Mucosa of gallbladder (tissue), 1 donor: ENCODE measurements at regions not wholly inside any gene's neighbourhood (a gene's known extent, or its start where the extent isn't known, plus 50 kb on each side); places are given as distances from the start of the nearest gene placed in this dataset.
"Not testable (repeated sequence)": the region's sequence is repeated elsewhere in the genome, so short reads cannot be mapped to it uniquely, and the experiment has no call there.

Experiments
- DNase-seq: peaks from one replicate; pipeline ENCODE4 v3.0.0-alpha.2; 2020; ENCODE audit warnings: low spot score
- donor health status: DM: no; HTN: no; CAD: no.

DNA sequence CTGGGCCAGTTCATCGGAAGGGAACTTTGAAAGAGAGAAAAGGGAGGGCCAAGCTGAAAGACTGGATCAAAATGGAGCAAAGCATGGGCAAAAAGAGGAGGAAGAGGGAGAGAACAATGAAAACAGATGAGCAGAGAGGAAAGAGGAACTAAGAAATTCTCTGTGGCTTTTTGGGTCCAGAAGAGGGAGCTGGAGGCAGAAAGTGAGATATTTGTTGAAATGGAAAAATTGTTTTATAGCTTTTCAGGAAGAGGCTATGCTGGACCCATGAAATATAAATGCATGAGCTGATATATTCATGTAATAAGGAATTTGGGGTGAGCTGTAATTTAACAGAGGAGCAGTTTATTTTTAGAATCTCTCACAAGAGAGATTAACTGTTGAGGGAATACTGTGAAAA is 457.3 kb downstream of the DMAC1 start:
- DNase-seq, result no peak

DNA sequence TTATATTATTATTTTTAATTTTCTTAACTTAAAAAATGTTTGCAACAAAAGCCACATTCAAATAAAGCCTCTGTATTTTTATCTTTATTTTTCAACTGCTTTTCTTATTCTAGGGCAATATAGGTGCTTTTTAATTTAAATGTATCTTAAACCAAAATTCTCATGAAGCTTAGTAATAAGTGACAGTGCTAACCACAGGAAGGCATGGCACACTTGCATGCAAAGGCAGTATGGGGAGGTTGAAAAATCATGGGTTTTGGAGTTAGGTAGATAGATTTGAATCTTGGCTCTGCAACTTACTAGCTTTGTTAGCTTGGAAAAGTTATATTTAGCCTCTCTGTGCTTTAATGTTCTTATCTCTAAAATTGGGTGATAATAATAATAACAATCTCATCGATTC is 458.0 kb downstream of the DMAC1 start:
- no peak for DNase-seq

DNA sequence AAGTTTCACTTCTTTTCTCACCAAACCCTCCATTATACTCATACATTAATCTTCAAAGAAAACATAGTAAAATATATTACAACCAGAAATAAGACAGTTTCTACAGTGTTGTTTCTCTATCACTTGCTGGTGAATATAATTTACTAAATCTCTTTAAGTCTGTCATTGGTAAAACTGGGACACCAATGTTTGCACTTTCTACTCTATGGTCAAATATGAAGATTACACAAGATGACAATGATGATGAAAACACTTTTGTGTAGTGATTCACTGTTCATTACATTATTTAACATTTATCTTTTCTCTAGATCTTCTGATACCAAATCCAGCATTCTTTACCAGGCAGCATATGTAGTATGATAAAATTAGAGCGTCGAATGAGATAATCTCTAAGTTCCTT is 459.1 kb downstream of the DMAC1 start:
- no peak for DNase-seq

DNA sequence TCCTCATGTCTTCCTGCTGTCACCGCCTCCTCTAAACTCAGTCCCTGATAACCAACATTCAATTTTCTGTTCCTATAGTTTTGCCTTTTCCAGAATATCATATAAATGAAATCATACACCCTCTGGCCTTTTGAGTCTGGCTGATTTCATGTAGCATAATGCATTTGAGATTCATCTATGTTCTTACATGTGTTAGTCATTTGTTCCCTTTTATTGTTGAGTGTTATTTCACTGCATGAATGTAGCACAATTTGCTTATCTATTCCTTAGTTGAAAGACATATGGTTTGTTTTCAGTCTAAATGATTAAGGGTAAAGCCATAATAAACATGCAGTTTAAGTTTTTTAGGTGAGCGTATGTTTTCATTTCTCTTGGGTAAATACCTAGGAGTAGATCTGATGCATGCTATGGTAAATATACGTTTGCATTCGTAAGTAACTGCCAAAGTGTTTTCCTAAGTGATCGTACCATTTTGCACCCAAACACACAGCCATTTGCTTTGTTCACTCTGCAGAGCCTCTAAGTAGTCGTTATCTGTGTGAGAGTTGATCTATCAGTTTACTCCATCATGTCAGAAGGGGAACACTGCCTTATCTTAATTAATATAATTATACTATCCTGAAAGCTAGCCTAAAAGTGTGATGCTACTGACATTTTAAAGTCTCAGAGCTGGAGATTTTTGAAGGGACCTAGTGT is 460.8 kb downstream of the DMAC1 start:
- no peak for DNase-seq

DNA sequence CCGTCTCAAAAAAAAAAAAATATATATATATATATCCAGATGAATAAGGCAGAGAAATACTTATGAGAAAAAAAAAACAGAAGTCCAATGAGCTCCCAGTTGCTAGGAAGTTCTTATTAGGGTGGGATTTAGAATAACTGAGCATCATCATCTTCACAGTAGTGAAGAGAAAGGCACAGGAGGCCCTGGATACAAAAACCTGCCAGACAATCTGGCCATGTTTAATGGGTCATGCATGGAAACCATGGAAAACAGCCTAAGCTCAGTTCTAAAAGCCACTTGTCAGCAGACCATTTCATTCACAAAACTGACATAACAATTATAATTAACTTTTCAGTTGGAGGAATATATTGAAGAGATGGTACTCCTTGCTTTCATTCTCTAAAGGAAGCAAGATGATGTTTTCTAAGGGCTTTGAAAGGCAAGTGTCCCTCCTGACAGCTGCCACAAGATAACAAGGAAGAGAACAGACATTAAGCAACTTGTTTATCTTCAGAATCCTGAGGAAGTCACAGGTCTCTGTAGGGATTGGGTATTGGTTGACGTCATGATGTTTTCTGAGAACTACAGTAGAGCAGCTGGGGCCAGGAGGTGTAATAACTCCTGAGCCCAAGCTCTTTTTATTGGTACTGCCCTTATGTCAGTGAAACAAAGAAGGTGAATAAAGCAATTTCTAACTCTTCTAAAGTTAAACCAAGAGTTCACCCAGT is 463.1 kb downstream of the DMAC1 start:
- no peak for DNase-seq

DNA sequence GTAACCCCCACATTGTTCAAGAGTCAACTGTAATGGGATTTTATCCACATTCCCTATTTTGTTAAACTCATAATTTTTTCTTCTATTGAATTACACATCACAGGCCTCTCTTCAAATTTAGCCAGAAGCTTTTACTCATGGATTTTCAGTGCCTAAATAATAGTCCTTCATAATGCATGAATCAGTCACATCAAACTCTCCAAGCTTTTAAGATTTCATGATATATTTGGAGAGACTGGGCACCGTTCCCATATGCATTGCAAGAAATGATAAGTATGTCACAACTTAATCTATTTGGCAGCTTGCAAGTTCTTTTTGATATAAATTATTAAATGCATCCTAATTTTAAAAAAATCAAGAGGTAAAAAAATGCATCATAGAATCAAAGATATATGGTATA is 465.9 kb downstream of the DMAC1 start:
- no peak for DNase-seq

DNA sequence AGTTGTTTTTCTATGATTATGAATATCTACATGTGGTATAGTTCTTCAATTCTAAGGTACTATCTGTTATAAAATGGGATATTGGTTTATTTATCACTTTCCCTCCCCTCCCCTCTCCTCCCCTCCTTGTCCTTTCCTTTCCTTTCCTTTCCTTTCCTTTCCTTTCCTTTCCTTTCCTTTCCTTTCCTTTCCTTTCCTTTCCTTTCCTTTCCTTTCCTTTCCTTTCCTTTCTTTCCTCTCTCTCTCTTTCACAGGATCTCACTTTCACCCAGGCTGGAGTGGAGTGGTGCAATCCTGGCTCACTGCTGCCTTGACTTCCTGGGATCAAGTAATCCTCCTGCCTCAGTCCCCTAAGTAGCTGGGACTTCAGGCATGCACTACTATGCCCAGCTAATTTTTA is 466.8 kb downstream of the DMAC1 start:
- no peak for DNase-seq

DNA sequence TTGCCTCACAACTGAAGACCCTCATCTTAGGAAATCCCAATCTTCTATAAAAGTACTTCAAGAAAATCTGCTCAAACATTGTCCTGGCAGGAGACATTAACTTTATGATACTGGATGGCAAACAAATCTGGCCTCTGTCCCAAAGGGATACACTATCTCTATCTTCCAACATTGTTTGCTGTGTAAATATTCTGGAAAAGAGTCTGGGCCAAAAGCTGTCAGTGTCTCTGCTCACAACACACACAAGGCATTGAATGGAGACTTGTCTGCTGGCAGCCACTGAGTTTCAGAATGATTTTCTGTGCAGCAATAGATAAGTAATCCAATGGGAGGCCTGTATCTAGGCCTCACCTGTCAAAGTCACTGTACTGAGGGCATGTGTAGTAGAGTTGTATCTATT is 471.1 kb downstream of the DMAC1 start:
- DNase-seq, result no peak

DNA sequence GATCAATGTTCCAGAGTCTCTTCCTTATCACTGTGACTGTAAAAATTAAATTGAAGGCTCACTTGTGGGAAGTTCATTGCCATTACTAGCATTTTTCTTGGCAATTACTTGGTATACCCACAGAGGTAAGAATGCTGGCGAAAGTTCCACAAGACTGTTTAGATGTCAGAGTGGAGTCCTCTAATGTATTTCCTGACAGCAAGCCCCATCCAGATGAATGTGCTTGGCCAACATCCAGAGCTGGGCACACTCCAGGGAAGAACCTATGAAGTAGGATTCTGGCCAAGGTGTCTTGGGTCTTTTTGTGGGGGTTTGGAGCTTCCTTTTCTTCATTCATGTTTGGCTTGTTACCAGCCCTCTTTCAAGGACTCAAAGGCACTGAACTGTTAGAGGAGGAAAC is 473.6 kb downstream of the DMAC1 start:
- DNase-seq, result no peak

DNA sequence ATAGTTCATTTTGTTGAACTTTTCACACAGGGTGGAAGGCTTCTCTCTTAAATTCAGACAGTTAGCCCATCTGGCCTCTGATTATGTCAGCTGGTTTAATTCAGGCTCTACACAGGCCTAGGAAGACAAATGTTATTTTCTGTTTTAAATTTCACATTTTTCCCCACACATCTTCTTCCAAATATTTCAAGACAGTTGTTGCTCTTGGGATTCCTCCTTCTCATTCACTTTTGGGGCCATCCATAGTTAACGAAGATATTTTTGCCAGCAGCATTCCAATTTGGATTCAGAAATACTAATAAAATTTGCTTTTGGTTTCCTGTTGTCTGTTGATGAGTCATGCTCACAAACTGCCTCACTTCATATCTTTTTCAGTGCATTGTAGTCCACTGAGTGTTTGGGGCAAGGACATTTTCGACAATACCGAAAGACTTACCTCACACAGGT is 475.4 kb downstream of the DMAC1 start:
- DNase-seq, result no peak

DNA sequence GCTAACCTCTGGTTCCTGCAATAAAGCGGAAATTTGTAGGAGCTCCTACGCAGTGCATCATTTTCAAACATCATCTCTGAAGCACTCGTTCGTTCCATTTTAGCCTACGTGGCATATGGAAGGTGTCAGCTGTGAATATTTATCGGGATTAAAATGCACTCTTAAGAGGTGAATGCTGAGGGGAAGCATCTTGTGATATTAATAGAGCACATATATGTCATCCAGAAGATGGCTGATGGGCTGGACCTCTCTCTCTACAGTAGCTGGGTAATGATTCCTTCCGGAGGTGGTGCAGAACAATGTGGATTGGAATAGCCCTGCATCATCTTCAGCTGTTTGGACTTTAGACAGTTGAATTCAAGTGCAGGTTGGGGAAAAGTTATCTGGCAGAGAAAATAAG is 478.7 kb downstream of the DMAC1 start:
- DNase-seq, result no peak

DNA sequence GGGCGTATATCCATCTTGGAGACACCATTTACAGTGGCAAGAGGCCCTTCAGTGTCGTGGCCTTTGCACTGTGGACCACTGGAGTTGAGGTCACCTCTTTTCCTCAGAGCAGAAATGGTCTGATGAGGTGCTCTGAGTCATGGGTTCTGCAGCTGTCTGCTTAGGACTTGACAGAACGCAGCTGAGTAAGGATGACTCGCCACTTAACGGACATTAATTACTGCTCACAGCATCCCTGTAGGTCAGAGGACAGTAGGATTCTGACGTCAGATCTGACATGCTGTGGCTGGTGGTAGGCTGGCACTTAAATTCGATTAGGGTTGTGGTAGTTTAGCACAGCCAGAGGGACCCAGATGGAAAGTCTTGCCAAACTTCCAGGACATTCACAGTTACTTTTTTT is 479.4 kb downstream of the DMAC1 start:
- DNase-seq, result no peak

DNA sequence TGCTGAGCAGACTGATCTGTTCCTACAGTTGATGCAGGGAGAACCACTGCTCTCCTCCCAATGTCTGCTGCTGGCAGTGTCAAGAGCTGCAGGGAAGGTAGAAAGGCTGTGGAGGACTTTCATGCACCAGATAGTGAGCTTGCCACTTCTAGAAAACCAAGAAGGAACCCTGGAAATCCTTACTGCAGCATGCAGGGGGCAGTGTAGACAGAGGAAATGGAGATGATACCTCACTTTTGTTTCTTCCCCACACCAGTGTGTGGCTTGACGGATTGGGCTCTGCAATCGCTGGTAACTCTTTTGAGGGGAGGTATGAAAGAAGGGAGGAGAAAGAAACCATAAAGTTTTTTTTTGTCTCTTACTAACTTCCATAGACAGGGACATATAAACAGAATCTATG is 480.7 kb downstream of the DMAC1 start:
- no peak for DNase-seq

DNA sequence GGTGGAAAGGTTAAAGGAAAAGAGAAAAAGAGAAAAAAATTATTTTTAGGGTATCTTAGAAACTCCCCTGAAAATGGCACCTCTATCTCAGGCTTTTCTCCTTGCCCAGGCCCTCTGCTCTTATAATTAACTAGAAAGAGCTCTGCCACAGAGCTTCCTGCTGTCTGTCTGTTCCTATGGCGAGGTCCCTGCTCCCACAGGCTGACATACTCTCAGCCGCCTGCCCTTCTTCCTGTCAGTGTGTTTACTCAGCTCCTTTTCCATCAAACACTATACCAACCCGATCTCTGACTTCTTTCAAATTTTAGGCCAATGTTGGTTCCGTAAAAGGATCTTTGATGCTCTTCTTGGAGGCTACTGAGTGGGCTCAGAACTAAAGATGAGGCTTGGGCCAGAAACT is 482.6 kb downstream of the DMAC1 start:
- DNase-seq, result no peak

DNA sequence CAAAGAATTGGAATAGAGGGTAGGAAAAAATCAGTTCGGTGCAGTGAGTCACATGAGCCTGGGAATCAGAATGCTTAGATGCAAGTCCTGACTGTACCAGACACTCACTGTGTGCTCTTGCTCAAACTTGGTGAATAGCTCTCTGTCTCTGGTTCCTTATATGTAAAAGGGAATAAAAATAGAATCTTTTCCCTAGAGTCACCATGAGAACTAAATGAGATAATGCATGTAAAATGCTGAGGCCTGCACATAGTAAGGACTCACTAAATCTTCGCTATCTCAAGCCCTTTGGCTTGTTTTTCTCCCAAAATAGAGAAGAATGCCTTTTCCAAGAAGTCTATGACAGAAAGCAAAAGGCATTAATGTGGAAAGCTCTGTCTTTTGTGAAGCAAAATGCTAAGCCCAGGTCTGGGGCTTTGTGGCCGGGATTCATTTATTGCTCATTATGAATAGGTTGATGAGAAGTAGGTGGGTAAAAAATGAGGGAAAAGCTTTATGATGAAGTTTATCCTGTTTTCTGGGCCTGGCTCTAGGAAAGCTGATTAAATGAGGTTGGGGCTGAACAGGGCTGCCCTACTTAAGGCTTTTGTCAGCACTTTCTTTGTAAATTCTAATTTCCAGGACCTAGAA is 483.3 kb downstream of the DMAC1 start:
- DNase-seq, result no peak

DNA sequence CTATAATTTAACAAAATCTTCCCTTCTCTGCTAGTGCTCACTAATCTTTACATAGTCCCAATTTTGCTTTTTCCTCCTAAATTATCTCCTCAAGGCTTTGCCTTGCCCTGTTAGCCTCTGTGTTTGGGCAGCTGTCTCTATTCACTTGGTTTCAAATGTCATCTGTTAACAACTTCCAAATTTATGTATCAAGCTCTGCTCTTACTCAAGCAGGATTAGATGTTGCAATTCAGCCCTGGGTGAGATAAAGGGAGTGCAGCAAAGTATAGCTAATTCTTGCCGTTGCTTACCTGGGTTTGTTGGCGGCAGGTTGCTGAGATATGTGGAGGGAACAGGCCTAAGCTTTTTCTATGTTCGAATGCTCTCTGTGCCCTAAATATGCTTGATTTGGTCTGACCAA is 483.8 kb downstream of the DMAC1 start:
- DNase-seq, result no peak

DNA sequence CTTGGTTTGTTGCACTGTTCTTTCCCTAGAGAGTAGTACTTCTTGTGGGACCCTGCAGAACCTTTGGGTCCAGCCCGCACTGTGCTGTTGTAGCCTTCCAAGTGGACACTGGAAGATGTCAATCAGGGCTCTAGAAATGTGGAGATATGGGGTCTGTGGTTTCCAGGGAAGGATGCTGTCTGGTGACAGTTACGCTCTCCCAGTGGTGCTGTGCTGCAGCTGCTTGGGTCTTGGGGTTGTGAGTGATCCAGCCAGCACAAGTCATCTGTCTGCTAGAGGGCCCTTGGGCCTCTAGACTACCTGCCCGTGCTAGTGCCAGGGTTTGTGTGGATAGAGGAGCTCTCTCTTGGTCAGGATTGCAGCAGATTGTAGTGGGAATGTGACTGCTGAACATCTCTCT is 484.5 kb downstream of the DMAC1 start:
- no peak for DNase-seq

DNA sequence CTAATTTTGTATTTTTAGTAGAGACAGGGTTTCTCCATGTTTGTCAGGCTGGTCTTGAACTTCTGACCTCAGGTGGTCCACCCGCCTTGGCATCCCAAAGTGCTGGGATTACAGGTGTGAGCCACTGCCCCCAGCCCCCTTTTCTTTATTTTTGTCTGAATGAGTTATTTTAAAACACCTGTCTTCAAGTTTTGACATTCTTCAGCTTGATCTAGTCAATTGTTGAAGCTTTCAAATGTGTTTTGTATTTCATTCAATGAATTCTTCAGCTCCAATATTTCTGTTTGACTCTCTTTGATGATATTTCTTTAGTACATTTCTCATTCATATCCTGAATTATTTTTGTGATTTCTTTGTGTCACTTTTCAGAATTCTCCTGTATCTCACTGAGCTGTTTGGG is 486.2 kb downstream of the DMAC1 start:
- no peak for DNase-seq

DNA sequence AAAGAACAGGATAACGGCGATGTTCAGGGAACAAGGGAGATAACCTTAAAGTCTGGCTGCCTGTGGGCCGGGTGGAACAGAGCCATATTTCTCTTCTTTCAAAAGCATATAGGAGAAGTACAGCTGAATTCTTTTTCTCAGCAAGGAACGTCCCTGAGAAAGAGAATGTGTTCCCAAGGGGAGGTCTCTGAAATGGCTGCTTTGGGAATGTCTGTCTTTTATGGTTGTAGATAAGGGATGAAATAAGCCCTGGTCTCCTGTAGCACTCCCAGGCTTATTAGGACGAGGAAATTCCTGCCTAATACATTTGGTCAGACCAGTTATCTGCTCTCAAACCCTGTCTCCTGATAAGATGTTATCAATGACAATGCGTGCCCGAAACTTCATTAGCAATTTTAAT is 490.5 kb downstream of the DMAC1 start:
- not testable (repeated sequence) for DNase-seq

DNA sequence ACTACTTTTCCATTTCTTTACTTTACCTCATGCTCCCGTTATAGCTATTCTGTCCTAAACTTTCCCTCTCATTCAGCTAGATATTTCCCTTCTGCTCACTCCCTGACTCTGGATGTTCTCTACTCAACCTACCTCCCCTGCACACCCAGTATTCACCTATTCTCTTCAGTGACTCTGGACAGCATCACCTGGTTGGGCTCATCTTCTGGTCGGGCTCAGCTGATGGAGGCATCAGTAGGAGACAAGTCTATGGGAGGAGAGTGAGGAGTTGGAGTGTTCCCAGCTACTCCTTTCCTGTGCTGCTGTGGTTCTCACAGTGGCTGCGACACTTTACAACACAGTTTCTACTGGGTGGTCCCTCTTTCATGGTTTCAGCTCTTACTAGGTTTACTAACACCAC is 493.9 kb downstream of the DMAC1 start:
- no peak for DNase-seq

DNA sequence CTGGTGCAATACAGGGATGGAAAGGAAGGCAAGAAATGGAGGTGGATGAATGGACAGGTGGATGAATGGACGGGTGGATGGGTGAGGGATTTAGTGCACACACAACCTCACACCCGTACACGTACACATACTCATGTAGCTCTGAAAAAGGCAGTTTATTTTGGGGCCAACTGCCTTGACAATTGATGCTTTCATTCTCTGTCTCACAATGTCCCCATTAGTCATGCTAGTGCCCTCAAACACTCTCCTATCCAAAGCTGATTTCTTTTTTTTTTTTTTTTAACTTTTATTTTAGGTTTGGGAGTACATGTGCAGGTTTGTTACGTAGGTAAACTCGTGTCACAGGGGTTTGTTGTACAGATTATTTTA is 495.0 kb downstream of the DMAC1 start:
- no peak for DNase-seq

DNA sequence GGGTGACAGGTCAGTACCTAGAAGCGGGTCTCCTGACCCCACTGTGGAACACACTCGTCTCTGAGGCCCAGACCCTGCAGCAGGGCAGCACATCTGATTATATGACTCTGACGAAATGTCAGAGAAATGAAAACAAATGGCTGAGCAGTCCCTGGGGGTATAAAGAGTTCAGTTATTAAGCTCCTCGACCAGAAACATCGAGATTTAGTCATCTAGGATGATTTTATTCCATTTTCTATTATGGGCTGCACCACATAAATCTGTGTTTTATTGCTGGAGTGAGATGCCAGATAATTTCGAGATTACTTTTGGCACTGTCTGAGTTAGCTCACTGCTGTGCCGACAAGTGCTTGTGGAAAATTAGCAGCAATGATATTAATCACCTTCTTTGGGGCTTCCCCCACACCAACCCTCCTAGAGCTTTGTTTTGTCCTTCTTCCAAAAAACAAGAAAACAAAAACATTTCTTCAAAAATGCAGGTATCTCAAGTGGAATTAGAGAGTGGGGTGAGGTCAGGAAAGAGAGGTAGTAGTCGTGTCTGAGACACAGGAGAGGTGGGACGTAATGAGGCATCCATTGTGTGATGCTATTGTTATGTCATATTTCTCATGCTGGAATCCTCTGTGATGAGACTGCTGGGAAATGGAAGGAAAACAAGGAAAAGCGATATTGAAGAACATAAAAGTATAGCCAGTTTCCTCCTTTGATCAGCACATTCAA is 495.5 kb downstream of the DMAC1 start:
- no peak for DNase-seq

DNA sequence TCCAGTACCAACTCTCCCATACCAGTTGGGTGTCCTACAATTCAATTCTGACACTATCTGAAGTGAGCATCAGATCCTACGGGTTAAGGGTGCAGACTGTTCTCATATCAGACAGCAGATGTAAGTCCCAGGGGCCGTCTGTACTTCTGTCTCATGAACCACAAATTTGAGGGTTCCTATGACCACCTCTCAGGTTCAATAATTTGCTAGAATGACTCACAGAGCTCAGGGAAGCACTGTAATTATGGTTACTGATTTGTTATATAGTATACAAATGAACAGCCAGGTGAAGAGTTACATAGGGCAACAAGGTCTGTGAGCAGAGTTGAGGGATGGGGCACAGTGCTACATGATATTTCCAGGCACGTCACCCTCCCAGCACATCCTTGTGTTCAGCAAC is 499.1 kb downstream of the DMAC1 start:
- DNase-seq, result no peak
